GM19025 (cell line): ENCODE measurements at regions not wholly inside any gene's neighbourhood (a gene's known extent, or its start where the extent isn't known, plus 50 kb on each side); places are given as distances from the start of the nearest gene placed in this dataset.

Source experiments
- ATAC-seq: cut with Tn5 transposase; IDR thresholded peaks from one replicate; pipeline ENCODE4 v1.9.1; 2021; ENCODE audit warnings: mild to moderate bottlenecking, low read depth, moderate library complexity; ENCODE audit not compliant: unreplicated experiment

DNA sequence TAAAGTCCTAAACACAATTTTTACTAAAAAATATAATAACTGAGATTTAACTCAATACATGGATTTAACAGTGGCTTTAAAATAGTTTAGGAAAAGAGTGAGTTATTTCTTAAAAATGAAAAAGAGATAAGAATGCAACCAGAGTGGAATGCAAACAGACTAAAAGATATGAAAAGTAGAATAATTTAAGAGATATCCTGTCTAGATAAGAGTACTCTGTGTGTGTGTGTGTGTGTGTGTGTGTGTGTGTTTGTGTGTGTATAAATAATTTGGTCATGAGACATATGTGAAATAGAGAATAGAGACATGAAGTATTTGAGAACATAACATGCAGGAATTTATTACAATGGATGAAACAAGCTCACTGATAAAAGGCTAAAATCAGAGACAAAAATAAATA, 986.9 kb upstream of the CHORDC1 start:
- ATAC-seq = no peak

DNA sequence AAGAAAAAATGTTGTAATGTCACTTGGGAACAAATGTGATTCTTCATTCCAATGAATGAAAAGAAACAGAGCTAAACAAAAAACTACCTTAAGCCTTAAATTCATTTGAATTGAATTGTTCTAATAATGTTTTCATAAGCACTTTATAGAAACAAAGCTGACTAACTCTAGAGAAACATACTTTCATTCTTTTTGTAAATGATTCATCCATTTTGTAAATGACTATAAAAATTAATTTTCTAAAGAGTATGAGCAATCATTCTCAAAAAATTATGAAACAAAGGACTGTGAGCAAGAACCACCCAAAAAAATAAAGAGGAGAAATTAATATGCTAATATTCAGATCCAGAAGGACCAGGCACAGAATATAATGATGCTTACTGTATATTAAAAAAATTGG, 986.5 kb upstream of the CHORDC1 start:
- no peak for ATAC-seq

DNA sequence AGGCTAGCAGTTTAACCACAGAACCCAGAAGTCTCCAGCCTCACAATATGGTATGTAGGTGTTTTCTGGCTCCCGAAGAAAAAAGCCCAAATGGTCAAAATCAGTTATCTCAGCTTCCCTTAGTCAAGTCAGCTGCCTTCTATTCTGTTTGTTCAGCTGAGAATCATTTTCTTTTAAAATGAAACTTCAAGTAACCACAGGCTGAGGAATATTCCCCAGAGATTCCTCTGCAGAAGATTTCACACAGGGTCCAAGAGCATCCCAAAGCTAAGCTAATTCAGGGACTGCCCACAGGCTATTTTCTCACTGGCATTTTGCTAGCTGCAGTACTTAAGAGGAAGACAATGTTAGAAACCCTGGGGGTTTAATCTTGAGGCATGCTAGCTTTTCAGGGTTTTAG, 977.0 kb upstream of the CHORDC1 start:
- ATAC-seq = no peak

DNA sequence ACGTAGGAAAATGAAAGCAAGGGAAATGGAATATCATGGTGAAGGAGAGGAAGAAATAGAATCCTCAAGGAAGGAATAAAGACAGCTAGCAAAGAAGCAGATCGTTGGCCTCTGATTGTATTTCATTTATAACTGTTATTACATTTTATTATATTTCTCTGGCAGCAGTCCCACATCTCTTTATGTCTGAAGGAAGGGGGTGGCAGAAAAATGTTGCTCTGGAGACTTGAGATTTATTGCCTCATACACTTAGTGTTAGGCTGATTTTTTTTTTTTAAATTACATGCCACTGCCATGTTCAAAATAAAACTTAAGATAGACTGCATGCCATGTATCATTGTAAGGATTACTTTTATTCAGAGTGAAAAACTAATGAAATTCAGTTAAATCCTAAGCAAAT, 971.7 kb upstream of the CHORDC1 start:
- ATAC-seq = no peak

DNA sequence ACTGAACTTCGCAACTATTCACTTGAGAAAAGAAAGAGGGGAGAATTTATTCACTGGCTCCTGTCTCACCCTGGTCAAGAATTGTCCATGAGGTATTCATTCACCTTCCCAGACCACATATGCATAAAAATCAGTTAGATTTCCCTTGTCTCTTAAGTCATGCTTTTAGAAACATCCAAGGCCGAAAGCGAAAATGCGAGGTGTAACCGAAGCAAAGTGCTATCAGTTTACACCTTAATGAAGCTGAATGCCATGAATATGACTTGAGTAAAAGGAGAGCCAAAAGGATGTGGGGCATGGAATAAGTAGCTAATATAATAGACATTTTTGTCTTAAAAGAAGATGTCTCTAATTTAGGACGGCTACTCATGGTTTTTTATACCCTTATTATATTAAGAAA, 965.6 kb upstream of the CHORDC1 start:
- ATAC-seq = no peak

DNA sequence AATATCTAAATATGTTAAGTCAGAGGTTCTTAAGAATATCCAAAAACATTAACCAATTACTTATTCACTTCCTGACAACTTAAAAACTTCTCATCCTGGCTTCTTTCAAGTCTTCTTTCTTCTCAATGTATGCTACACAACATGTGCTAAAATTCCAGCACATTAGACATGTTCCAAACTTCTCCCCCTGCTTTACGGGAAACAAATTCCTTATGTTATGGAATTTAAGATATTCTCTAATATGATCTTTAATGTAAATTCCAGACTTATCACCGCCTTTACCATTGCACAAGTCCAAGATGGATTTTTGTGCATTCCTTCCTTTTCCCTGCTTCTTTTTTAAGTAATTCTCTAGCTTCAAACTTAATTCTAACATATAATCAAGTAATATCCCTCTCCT, 964.5 kb upstream of the CHORDC1 start:
- ATAC-seq = no peak

DNA sequence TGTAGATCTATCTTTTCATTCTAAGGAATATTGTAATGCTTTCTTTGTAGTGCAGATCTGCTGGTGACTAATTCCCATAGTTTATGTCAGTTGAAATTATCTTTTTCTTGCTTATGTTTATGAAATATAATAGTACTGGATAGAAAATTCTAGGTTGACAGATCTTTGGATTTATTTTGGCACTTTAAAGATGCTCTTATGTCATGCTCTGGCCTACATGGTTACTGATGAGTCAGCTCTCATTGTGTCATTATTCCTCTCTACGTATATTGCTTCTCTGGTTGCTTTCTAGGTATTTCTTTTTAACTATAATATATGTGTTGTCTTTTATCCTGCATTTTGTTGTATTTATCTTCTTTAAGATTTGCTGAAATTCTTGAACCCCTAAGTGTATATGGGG, 955.5 kb upstream of the CHORDC1 start:
- ATAC-seq = no peak

DNA sequence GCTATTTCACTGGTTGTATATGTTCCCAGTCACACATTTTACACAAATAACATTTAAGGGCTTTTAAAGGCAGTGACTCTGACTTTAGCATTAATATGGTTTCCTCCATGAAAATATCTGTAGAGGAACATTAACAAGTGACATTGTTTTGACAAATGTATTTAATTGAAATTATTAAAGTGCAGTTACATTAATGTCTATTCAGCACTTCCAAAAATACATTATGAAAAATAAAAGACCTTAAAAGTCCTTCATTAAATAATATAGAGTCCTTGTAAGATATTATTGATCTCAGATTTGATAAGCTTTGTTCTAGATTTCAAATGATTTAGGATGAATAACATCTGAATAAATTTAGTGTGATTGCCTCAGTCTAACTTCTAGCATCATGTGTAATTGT, 951.9 kb upstream of the CHORDC1 start:
- no peak for ATAC-seq

DNA sequence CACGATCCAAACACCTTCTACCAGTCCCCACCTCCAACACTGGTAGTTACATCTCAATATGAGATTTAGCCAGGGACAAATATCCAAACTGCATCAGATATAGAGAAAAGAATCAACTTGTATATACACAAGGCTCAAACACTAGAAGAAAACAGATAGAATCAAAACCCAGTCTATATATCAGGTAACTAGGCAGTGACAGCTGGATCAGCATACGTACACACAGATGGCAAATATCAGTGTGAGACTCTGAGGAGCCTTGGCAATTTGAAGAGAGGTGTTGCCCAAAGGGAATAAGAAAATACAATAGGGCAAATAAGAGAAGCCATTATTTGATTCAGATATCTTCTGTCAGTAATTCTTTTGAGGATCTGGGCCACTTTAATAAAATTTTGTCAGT, 951.3 kb upstream of the CHORDC1 start:
- ATAC-seq = no peak

DNA sequence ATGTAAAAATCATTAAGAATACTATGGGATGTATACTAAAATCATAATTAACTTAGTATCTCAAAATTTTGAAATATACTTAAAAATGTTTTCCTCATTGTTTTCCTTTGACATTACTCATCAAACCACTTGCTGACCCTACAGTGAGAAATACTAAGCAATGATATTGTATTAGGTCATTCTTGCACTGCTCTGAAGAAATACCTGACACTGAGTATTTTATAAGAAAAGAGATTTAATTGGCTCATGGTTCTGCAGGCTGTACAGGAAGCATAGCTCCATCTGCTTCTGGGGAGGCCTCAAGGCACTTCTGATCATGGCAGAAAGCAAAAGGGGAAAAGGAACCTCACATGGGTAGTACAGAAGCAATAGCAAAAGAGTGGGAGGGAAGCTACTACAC, 950.9 kb upstream of the CHORDC1 start:
- no peak for ATAC-seq

DNA sequence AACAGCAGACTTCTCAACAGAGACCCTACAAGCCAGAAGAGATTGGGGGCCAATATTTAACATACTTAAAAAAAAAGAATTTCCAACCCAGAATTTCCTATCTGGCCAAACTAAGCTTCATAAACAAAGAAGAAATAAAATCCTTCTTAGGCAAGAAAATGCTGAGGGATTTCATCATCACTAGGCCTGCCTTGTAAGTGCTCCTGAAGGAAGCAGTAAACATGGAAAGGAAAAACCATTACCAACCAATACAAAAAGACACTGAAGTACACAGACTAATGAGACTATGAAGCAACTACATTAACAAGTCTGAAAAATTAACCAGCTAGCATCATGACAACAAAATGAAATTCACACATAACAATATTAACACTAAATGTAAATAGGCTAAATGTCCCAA, 947.9 kb upstream of the CHORDC1 start:
- ATAC-seq = no peak

DNA sequence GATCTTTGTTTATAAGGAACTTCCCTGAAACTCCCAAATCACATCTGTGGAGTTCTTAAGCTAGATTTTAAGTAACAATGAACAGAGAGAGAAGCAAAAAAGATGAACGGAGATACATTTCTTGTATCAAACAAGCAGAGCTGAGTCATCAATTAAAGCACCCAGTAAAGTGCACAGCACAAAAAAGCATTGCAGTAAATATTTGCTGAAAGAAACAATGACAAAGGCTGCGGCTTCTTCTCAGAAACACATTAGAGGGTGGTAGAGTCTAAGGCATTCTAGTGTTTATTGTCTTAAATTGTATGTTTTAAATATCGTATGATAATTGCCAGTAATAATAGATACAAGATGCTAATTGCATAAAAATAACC, 941.6 kb upstream of the CHORDC1 start:
- ATAC-seq = no peak

DNA sequence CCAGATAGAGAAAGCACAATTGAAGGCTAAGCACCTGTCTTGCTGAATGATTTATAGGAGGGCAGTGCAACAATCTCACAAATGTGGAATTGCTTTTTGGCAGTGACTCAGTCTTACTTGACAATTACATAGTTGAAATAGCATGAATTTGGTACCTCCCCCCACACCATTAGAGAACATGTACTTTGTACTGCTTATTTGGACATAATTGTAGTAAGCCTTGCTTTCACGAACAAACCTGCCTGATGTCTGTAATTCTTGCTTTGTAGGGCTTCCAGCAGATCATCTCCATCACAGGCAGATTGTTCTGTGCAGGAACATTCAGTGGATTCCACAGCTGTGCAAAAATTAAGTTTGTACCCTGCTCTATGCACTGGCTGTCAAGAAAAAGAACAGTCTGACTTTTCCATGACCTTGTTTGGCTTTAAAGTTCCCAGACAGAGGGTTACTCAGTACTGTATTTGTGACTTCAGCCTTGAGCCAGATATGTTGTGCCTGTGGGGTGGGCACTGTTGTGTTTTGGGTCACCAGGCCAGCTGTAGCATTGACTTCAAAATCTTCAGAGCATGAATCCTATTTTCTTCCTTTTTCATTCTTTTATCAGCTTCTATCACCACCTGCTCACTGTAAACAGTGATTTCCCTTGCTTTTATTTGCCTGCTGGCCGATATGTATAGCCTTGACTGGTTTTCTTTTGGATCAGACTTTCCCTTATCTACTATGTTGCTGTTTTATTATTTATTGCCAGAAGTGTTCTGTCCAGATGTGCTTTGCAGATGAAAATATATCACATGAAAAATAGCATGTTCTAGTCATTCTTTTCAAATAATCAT, 941.0 kb upstream of the CHORDC1 start:
- no peak for ATAC-seq

DNA sequence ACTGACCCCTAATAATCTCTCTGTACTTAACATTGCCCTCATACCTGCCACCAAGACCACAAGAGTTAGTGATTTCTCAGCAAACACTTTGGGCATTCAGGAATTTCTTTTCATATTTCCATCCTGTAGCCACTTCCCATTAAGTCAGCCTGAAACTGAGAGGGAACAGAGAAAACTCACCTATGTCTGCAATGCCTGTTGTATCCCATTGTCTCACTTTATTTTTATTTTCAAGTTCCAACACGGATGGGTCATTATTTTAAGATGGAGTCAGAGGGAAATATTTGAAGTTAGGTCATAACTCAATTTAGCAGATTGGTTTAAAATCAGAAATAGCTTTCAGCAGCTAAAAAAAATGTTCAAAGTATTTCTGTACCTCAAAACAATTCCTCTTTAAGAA, 937.8 kb upstream of the CHORDC1 start:
- ATAC-seq = no peak

DNA sequence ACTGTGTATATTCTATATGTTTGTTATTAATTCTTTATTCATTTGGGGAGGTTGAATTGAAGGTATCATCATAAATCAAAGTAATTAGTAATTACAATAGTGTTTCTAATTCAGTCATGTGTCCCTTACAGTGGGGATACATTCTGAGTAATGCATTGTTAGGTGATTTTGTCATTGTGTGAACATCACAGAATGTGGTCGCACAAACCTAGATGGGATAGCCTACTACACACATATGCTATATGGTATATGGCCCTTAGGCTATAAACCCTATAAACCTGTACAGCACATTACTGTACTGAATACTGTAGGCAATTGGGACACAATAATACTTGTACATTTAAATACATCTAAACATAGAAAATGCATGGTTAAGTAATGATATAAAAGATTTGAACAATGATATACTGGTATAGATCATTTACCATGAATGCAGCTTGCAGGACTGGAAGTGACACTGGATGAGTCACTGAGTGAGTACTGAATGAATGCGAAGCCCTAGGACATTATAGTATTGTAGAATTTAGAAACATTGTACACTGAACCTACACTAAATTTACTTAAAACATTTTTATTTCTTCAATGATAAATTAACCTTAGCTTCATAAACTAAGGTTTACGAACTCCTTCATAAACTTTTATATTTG, 936.2 kb upstream of the CHORDC1 start:
- no peak for ATAC-seq

DNA sequence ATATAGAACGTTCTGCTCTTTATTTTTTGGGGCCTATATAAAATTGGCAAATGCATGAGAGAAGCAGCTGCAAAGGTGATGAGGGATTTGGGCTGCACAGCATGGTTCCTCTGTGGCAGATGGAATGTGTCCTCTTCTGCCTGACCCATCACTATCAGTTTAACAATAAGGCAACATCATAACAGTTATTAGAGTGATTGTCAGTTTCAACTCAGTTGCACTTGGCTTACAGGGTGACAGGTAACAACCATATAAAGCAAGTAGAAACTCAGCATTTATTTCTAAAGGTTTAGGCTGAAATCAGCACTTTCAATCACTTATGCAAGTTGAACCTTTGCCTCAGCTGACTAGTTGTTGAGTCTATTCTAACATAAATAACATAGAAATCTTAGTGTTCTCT, 935.4 kb upstream of the CHORDC1 start:
- no peak for ATAC-seq

DNA sequence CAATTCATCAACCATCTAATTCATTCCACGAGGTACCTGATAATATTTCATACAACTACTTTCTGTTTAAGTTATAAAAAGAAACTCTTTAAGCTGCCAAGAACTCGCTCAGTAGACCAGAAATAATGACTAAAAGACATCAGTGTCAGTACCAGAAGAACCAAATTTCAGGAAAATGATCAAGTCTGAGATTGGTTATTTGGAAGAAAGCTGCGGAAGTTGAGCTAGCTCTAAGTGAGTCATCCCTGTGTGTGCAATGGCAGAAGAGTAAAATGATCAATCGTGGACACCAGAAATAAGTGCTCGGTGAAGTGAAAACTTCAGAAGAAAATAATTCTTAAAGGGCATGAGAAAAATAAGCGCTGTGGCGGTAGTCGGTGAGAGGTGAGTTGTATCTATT, 933.2 kb upstream of the CHORDC1 start:
- no peak for ATAC-seq

DNA sequence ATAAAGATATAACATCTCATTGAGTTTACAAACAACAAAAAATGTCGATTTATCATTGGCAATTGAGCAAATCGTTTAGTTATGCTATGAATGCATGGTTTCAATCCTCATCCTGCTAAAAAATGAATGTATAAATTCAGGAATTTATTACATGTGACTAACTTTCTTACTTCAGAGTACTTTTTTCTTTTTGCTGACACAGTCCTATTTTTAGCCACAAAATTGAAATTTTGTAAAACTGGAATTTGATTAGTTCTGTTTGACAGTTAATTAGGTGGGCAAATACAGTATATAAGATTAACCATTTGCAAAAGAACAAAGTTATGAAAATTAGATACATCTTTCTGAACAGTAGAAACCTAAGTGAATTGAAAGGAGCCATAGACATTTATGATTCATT, 925.0 kb upstream of the CHORDC1 start:
- ATAC-seq = no peak

DNA sequence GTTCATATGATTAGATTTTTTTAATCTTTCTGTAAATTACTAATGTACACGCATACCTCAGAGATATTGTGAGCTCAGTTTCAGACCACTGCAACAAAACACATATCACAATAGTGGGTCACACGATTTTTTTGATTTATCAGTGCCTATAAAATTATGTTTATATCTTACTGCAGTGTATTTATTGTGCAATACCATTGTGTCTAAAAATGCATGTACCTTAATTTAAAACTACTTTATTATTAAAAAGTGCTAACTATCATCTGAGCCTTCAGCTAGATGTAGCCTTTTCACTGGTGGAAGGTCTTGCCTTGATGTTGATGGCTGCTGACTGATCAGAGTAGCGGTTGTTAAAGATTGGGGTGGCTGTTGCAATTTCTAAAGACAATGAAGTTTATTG, 918.8 kb upstream of the CHORDC1 start:
- no peak for ATAC-seq

DNA sequence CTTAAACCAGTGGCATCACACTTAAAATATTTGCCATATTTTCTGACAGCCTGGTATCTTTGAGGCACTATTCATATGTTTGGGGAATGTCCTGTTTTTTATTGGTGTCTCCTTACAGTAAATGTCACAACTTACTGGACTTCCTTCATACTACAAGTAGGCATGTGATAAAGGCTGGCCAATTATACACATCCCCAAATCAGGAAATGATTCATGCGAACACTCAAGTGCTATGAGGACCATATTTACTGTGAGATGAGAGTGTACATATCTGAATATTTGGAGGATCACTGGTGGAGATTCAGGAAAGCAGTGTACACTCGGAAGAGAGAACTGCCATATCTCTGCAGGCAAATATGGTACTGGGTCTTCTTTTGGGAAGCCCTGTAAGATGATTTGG, 913.8 kb upstream of the CHORDC1 start:
- ATAC-seq = no peak

DNA sequence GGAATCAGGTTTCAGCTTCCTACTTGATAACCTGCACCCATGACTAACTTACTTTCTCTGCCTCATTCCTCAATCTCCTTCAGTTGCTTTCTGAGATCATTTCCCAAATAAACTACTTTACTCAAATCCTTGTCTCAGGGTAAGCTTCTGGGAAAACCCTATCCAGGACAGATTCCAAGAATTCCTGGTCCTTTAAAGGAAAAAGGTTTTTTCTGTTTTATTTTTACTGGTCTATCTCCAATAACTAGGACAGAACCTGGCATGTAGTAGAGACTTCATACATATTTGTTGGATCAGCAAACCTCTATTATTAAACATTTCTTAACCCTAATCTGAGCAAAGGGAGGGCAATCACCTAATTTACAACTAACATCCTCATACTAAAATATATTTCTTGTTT, 910.5 kb upstream of the CHORDC1 start:
- no peak for ATAC-seq

DNA sequence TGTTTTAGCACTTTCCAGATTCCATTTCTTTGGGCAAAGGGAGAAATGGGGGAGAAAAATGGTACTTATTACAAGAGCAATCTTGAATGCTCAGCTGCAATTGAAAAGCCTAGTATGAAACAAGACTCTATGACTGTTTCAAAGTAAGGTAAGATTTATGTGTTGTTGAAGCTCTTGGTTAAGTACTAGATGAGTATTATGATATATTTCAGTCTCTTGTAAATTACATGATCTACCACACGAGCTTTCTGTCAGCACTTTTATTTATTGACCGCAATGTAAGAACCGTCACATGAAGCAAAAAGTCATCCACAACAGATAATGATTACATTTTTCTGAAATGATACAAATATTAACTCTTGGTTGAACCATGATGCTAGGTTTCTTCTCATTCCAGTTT, 906.7 kb upstream of the CHORDC1 start:
- ATAC-seq = no peak
